Calu3 (cell line): ENCODE measurements at regions not wholly inside any gene's neighbourhood (a gene's known extent, or its start where the extent isn't known, plus 50 kb on each side); places are given as distances from the start of the nearest gene placed in this dataset.
"Not testable (repeated sequence)": the region's sequence is repeated elsewhere in the genome, so short reads cannot be mapped to it uniquely, and the experiment has no call there.

Experiments
- BruUV-seq: library from RNA; stranded (reverse); fragments of 400-500 nt; replicated peaks from 2 replicates; lab custom pipeline; 2021; lab: Mats Ljungman, UMichigan
- CTCF ChIA-PET: fragments of 300-600 bp; sonication (Branson Sonifier 250); formaldehyde crosslinking; loops from one replicate; lab custom pipeline; 2022; ENCODE audit warnings: antibody characterized with exemption; lab: Charles Lee
- DNase-seq: peaks from one replicate; pipeline ENCODE4 v3.0.0; 2022
- H3K27ac Mint-ChIP-seq: one replicate; pipeline ENCODE4 v1.8.0; 2022; ENCODE audit warnings: mixed read lengths; ENCODE audit not compliant: unreplicated experiment
- H3K27me3 Mint-ChIP-seq: one replicate; pipeline ENCODE4 v1.8.0; 2022; ENCODE audit warnings: mixed read lengths; ENCODE audit not compliant: unreplicated experiment
- H3K36me3 Mint-ChIP-seq: one replicate; pipeline ENCODE4 v1.8.0; 2022; ENCODE audit warnings: mild to moderate bottlenecking, moderate library complexity, mixed read lengths; ENCODE audit not compliant: insufficient read depth, unreplicated experiment
- H3K4me1 Mint-ChIP-seq: one replicate; pipeline ENCODE4 v1.8.0; 2022; ENCODE audit warnings: mild to moderate bottlenecking, low read depth, mixed read lengths; ENCODE audit not compliant: unreplicated experiment
- H3K4me3 Mint-ChIP-seq: one replicate; pipeline ENCODE4 v1.8.0; 2022; ENCODE audit warnings: mild to moderate bottlenecking, low read depth, moderate library complexity, mixed read lengths; ENCODE audit not compliant: unreplicated experiment
- H3K9me3 Mint-ChIP-seq: one replicate; pipeline ENCODE4 v1.8.0; 2022; ENCODE audit warnings: low read depth, mixed read lengths; ENCODE audit not compliant: unreplicated experiment
- CTCF ChIP-seq: fragments of 200-600 bp; IDR thresholded peaks from one replicate; pipeline ENCODE4 v1.8.0; 2022; ENCODE audit warnings: antibody characterized with exemption; ENCODE audit not compliant: unreplicated experiment
- intact Hi-C: fragments of 100-400 bp; cut with micrococcal nuclease; formaldehyde crosslinking; loops from one replicate; pipeline ENCODE4 v1.10.0; 2022; ENCODE audit not compliant: unreplicated experiment

- CTCF ChIA-PET, result interaction anchor here (0.6 kb wide), 1 partner anchor 728 kb away, joined by 3 read pairs; no protein-coding TSS in a partner anchor
- H3K4me3 Mint-ChIP-seq, result no peak overlapping the region
- no peak overlapping the region for H3K27ac Mint-ChIP-seq
- no peaks in the 10 kb centered on the region for H3K9me3 Mint-ChIP-seq
- H3K36me3 Mint-ChIP-seq, result no peaks in the 10 kb centered on the region
- DNase-seq, result no peak
- BruUV-seq, result no TSS peak
- H3K4me1 Mint-ChIP-seq, result no peaks in the 10 kb centered on the region
- no peak for TF ChIP-seq CTCF
- H3K27me3 Mint-ChIP-seq, result peaks cover 36% of the 10 kb centered on the region
- intact Hi-C loops, result no loop called here
These were observed 56.8 kb upstream of the LANCL2 start for GRCh38 chr7:55308186-55308929.

GRCh38 chr7:55309040-55309991, 55.8 kb upstream of the LANCL2 start:
- Mint-ChIP-seq H3K4me1 (no peaks in the 10 kb centered on the region), H3K9me3 (no peaks in the 10 kb centered on the region), H3K4me3 (no peak overlapping the region), H3K27ac (no peak overlapping the region), H3K36me3 (no peaks in the 10 kb centered on the region), H3K27me3 (peaks cover 26% of the 10 kb centered on the region)
- DNase-seq, result no peak
- TF ChIP-seq CTCF, result no peak
- intact Hi-C loops, result no loop called here
- BruUV-seq, result no TSS peak
- CTCF ChIA-PET, result interaction anchor here (0.6 kb wide), 1 partner anchor 727 kb away, joined by 3 read pairs; no protein-coding TSS in a partner anchor

- CTCF ChIA-PET, result no interaction called here
- Mint-ChIP-seq H3K4me3 (no peak overlapping the region), H3K9me3 (no peaks in the 10 kb centered on the region), H3K36me3 (no peaks in the 10 kb centered on the region), H3K27ac (no peak overlapping the region), H3K27me3 (peaks cover 19% of the 10 kb centered on the region), H3K4me1 (no peaks in the 10 kb centered on the region)
- intact Hi-C loops, result no loop called here
- DNase-seq, result no peak
- no peak for TF ChIP-seq CTCF
- BruUV-seq, result no TSS peak
These were observed 54.7 kb upstream of the LANCL2 start for GRCh38 chr7:55310287-55311025.

- H3K27me3 Mint-ChIP-seq, H3K4me1 Mint-ChIP-seq, H3K27ac Mint-ChIP-seq, CTCF ChIA-PET, H3K36me3 Mint-ChIP-seq, BruUV-seq, H3K4me3 Mint-ChIP-seq, DNase-seq, intact Hi-C loops, H3K9me3 Mint-ChIP-seq: not testable (repeated sequence)
These were observed 53.2 kb upstream of the LANCL2 start for GRCh38 chr7:55311892-55312291.

GRCh38 chr7:55313671-55314070, 51.5 kb upstream of the LANCL2 start:
- intact Hi-C loops, CTCF ChIA-PET, H3K9me3 Mint-ChIP-seq, H3K4me1 Mint-ChIP-seq, H3K27ac Mint-ChIP-seq, H3K4me3 Mint-ChIP-seq, DNase-seq, H3K36me3 Mint-ChIP-seq, BruUV-seq: not testable (repeated sequence)
- peaks cover 15% of the 10 kb centered on the region for H3K27me3 Mint-ChIP-seq
